ENCODE measurements at regions not wholly inside any gene's neighbourhood (a gene's known extent, or its start where the extent isn't known, plus 50 kb on each side); places are given as distances from the start of the nearest gene placed in this dataset.

DNA sequence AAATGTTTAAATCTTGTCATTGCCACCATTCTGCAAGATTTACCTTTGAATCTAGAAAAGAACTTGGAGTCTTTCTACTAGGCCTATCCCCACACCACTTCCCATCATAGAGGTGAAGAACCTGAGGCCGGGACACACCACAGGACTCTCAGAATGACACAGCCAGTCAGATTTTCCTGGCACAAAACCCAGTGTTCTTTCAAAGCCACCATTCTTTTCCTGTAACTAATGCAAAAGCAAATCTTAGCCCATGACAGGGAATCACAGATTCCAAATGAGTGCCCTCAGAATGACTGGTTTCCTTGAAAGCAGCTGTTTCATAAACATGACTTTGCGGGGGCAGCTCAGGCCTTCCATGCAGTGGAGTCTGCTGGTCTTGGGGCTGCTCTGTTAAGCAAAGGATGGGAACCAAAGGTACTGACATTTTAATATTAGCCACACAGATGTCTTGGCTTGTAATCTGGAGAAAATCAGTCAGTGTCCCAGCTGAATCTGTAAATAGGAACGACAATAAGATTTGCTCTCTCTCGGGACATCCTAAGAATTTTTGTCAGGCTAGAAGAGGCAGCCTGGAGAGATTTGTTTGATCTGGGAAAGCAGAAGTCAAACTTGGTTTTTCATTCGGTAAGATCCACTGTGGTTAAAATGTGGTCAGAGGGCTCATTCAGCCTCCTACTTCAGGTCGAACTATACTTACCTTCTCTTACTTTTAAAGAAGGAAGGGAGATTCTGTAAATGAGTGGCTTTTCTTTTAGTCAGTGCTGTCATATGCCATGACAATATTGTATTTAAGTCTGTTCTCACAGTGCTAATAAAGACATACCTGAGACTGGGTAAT lies 115.1 kb downstream of the PALM2AKAP2 start:
- H3K36me3 Mint-ChIP-seq = no peaks in the 10 kb centered on the region
- H3K4me3 Mint-ChIP-seq = no peak overlapping the region
- no peak overlapping the region for H3K27ac Mint-ChIP-seq
- H3K9me3 Mint-ChIP-seq (ENCODE audit: low read depth) = no peaks in the 10 kb centered on the region
- H3K4me1 Mint-ChIP-seq (ENCODE audit: low read depth) = no peaks in the 10 kb centered on the region
- no peaks in the 10 kb centered on the region for H3K27me3 Mint-ChIP-seq

- Mint-ChIP-seq H3K36me3 (no peaks in the 10 kb centered on the region), H3K27ac (no peak overlapping the region), H3K4me3 (no peak overlapping the region), H3K27me3 (no peaks in the 10 kb centered on the region), H3K4me1 (ENCODE audit: low read depth) (no peaks in the 10 kb centered on the region), H3K9me3 (ENCODE audit: low read depth) (no peaks in the 10 kb centered on the region)
These were observed 121.2 kb downstream of the PALM2AKAP2 start for GRCh38 chr9:109901201-109901600.

- Mint-ChIP-seq H3K36me3 (no peaks in the 10 kb centered on the region), H3K27me3 (no peaks in the 10 kb centered on the region)
These were observed 123.6 kb downstream of the PALM2AKAP2 start for GRCh38 chr9:109903515-109904138.

GRCh38 chr9:109904666-109905065 lies 124.7 kb downstream of the PALM2AKAP2 start:
- no peaks in the 10 kb centered on the region for H3K9me3 Mint-ChIP-seq (ENCODE audit: low read depth)
- H3K4me3 Mint-ChIP-seq = no peak overlapping the region
- H3K27me3 Mint-ChIP-seq = no peaks in the 10 kb centered on the region
- H3K36me3 Mint-ChIP-seq = no peaks in the 10 kb centered on the region
- no peak overlapping the region for H3K27ac Mint-ChIP-seq
- H3K4me1 Mint-ChIP-seq (ENCODE audit: low read depth) = no peaks in the 10 kb centered on the region

More at GRCh38 chr9:109903515-109904138, 123.6 kb downstream of the PALM2AKAP2 start:
- no peak overlapping the region for H3K4me3 Mint-ChIP-seq
- H3K4me1 Mint-ChIP-seq (ENCODE audit: low read depth) = no peaks in the 10 kb centered on the region
- H3K27ac Mint-ChIP-seq = no peak overlapping the region
- no peaks in the 10 kb centered on the region for H3K9me3 Mint-ChIP-seq (ENCODE audit: low read depth)

DNA sequence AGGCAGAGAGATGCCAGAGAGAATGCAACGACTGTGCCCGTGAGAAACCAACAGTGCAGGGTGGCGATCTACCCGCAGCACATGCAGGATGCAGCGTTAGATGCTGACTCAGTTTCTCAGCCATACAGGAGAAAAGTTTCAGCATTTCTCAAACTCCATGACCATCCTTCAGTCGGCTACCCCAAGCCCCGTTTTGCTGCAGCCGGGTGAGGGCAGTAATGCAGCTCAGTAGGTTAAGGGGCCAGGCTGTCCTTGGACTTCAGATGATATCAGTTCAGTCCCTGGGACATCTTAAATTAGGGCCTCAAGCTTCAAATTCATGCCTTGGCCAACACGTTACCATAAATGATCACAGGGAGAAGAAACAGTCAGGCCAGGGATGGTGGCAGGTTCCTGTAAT lies 125.5 kb downstream of the PALM2AKAP2 start:
- no peak overlapping the region for H3K4me3 Mint-ChIP-seq
- no peak overlapping the region for H3K27ac Mint-ChIP-seq
- no peaks in the 10 kb centered on the region for H3K27me3 Mint-ChIP-seq
- no peaks in the 10 kb centered on the region for H3K4me1 Mint-ChIP-seq (ENCODE audit: low read depth)
- no peaks in the 10 kb centered on the region for H3K36me3 Mint-ChIP-seq
- H3K9me3 Mint-ChIP-seq (ENCODE audit: low read depth) = no peaks in the 10 kb centered on the region

DNA sequence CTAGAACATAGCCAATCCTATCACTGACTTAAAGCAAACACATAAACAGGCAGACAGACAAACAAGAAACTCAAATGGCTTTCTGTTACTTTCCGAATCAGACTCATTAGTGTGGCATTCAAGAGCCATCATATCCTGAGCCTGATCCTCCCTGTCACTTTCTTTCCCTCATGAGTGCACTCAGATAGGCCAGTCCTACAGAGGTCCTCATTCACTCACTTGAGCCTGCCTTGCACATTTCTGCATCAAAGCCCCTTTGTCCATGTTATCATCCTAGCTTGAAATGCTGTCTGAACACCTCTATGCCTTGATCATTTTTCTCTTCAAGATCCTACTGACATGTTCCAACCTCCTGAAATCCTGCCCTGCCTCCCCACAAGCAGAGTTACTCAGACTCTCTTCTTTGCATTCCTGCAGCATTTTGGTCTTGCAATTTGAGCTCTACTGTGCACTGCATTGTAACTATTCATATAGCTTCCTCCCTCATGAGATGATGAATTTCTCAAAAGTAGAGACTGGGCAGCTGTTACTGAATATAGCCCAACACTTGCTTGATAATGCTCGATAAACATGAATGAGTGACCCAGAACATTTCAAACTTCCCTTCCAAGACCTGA lies 126.9 kb downstream of the PALM2AKAP2 start:
- Mint-ChIP-seq H3K36me3 (no peaks in the 10 kb centered on the region), H3K4me3 (no peak overlapping the region), H3K27ac (no peak overlapping the region), H3K27me3 (no peaks in the 10 kb centered on the region), H3K4me1 (ENCODE audit: low read depth) (no peaks in the 10 kb centered on the region), H3K9me3 (ENCODE audit: low read depth) (no peaks in the 10 kb centered on the region)

GRCh38 chr9:109907400-109907799 lies 127.4 kb downstream of the PALM2AKAP2 start:
- no peaks in the 10 kb centered on the region for H3K27me3 Mint-ChIP-seq
- H3K27ac Mint-ChIP-seq = no peak overlapping the region
- no peak overlapping the region for H3K4me3 Mint-ChIP-seq
- no peaks in the 10 kb centered on the region for H3K36me3 Mint-ChIP-seq
- H3K4me1 Mint-ChIP-seq (ENCODE audit: low read depth) = no peaks in the 10 kb centered on the region
- H3K9me3 Mint-ChIP-seq (ENCODE audit: low read depth) = no peaks in the 10 kb centered on the region

- Mint-ChIP-seq H3K36me3 (no peaks in the 10 kb centered on the region), H3K4me1 (ENCODE audit: low read depth) (no peaks in the 10 kb centered on the region), H3K4me3 (no peak overlapping the region), H3K27me3 (no peaks in the 10 kb centered on the region), H3K9me3 (ENCODE audit: low read depth) (no peaks in the 10 kb centered on the region), H3K27ac (no peak overlapping the region)
These were observed 127.9 kb downstream of the PALM2AKAP2 start for GRCh38 chr9:109907810-109908458.

GRCh38 chr9:109908459-109909390 lies 128.7 kb downstream of the PALM2AKAP2 start:
- Mint-ChIP-seq H3K36me3 (no peaks in the 10 kb centered on the region), H3K27me3 (no peaks in the 10 kb centered on the region), H3K4me3 (no peak overlapping the region), H3K27ac (no peak overlapping the region), H3K9me3 (ENCODE audit: low read depth) (no peaks in the 10 kb centered on the region), H3K4me1 (ENCODE audit: low read depth) (no peaks in the 10 kb centered on the region)

DNA sequence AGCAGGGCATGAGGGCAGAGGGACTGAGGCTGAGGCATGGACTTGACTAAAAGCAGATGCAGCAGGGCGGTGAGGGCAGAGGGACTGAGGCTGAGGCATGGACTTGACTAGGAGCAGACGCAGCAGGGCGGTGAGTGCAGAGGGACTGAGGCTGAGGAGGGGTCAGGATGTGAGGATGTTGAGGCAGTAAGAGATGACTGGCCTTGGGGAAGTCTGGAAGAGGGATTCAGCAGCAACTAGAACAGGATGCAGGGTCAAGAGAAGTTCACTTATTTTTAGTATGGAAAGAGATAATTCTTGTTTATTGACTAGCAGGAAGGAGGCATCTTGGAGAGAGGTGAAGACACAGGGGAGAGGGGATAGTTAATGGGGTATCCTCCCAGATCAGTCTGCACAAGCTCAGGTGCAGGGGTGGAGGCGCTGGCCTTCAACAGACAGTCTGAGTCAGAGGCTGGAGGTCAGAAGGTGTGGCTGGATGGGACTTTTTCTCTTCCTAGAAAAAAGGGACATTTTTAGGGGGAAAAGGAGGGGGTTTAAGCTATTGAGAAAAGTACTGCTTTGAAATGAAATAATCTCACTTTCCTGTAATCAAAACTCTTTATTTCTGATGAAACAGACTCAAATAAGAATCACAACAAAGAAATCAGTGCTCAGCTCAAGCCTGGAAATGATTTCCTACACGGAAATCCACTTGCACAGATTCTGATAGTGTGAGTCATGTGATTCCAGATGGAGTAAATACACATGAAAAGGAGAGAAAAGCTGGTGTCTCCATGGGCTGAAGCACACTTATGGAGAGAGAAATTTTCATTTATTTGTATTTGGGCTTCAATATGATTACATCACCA lies 130.9 kb downstream of the PALM2AKAP2 start:
- Mint-ChIP-seq H3K4me3 (no peak overlapping the region), H3K27ac (no peak overlapping the region), H3K9me3 (ENCODE audit: low read depth) (no peaks in the 10 kb centered on the region), H3K27me3 (no peaks in the 10 kb centered on the region), H3K36me3 (no peaks in the 10 kb centered on the region), H3K4me1 (ENCODE audit: low read depth) (no peaks in the 10 kb centered on the region)

GRCh38 chr9:109912082-109912582 lies 132.1 kb downstream of the PALM2AKAP2 start:
- Mint-ChIP-seq H3K27ac (no peak overlapping the region), H3K36me3 (no peaks in the 10 kb centered on the region), H3K27me3 (no peaks in the 10 kb centered on the region)

DNA sequence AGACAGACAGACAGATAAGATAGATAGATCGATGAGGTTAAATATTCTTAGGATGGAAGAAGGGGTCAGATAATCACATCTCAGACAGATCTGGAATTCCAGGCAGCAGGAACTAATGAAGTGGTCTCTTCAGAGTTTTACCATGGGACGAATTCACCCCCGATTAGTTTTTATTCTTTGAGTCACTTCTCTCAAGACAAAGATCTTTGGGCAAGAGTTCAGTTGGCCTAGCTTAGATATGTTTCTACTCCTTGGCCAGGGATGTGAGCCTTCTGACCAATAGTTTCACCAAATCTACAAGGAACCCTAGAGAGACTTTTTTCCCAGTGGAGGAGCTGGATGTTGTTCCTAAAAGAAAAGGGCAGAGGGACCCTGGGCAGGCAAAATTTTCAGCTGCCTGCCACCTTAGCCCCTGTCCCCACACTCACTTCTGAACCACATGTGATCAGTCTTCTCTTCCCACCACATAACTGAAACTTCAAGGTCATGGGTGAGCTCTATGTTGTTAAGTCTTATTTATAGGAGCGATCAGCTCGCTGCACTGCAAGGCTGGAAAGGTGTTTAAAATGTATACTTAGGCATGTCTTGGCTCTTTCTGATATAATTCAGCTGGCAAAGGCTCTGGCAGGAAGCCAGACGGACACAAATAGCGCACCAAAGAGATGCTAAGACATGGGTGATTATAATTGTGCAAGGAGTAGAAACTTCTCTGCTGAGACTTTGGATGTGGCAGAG lies 132.9 kb downstream of the PALM2AKAP2 start:
- Mint-ChIP-seq H3K4me3 (no peak overlapping the region), H3K27ac (no peak overlapping the region), H3K4me1 (ENCODE audit: low read depth) (peaks cover 2% of the 10 kb centered on the region), H3K27me3 (no peaks in the 10 kb centered on the region), H3K9me3 (ENCODE audit: low read depth) (no peaks in the 10 kb centered on the region), H3K36me3 (no peaks in the 10 kb centered on the region)

More at GRCh38 chr9:109912082-109912582, 132.1 kb downstream of the PALM2AKAP2 start:
- H3K9me3 Mint-ChIP-seq (ENCODE audit: low read depth) = no peaks in the 10 kb centered on the region
- H3K4me1 Mint-ChIP-seq (ENCODE audit: low read depth) = no peaks in the 10 kb centered on the region
- no peak overlapping the region for H3K4me3 Mint-ChIP-seq

DNA sequence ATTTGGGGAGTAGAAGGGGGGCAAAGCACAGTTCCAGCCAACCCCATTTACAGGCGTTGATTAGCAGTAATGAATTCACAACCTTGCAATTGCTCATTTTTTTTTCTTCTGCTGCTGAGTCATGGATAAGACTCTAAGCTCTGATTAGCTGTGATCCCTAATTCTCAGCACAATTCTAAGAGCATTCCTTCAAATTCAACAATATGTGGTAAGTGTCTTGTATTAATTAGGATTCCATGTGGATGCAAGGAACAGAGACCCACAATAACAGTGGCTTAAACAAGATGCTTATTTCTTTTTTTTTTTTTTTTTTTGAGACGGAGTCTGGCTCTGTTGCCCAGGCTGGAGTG lies 133.4 kb downstream of the PALM2AKAP2 start:
- Mint-ChIP-seq H3K4me3 (no peak overlapping the region), H3K27ac (no peak overlapping the region)

More for the DNA sequence above, 133.4 kb downstream of the PALM2AKAP2 start:
- Mint-ChIP-seq H3K4me1 (ENCODE audit: low read depth) (peaks cover 8% of the 10 kb centered on the region), H3K9me3 (ENCODE audit: low read depth) (no peaks in the 10 kb centered on the region), H3K27me3 (no peaks in the 10 kb centered on the region), H3K36me3 (no peaks in the 10 kb centered on the region)
